GM12874 (cell line): ENCODE measurements at regions not wholly inside any gene's neighbourhood (a gene's known extent, or its start where the extent isn't known, plus 50 kb on each side); places are given as distances from the start of the nearest gene placed in this dataset.

Source experiments
- TF ChIP-seq, protein P1 (sequence below): IDR thresholded peaks from 2 replicates; pipeline ENCODE4 v1.5.1; 2011; ENCODE audit warnings: low read depth, mild to moderate bottlenecking, control low read depth, low read length, moderate library complexity; ENCODE audit not compliant: insufficient read depth

DNA sequence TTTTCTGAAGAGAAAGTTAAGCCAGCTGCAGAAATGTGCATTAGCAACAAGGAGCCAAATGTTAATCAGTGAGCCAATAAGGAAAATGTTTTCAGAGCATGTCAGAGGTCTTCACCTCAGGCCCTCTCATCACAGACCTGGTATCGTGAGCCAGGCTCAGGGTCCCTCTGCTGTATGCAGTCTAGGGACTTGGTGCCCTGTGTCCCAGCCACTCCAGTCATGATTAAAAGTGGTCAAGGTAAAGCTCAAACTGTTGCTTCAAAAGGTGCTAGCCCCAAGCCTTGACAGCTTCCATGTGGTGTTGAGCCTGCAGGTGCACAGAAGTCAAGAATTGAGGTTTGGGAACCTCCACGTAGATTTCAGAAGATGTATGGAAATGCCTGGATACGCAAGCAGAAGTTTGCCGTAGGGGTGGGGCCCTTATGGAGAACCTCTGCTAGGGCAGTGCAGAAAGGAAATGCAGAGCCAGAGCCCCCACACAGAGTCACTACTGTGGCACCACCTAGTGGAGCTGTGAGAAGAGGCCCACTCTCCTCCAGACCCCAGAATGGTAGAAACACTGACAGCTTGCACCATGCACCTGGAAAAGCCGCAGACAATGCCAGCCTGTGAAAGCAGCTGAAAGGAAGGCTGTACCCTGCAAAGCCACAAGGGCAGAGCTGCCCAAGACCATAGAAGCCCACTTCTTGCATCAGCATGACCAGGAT lies 1128.7 kb downstream of the AMY1C start:
- TF ChIP-seq, protein P1, sequence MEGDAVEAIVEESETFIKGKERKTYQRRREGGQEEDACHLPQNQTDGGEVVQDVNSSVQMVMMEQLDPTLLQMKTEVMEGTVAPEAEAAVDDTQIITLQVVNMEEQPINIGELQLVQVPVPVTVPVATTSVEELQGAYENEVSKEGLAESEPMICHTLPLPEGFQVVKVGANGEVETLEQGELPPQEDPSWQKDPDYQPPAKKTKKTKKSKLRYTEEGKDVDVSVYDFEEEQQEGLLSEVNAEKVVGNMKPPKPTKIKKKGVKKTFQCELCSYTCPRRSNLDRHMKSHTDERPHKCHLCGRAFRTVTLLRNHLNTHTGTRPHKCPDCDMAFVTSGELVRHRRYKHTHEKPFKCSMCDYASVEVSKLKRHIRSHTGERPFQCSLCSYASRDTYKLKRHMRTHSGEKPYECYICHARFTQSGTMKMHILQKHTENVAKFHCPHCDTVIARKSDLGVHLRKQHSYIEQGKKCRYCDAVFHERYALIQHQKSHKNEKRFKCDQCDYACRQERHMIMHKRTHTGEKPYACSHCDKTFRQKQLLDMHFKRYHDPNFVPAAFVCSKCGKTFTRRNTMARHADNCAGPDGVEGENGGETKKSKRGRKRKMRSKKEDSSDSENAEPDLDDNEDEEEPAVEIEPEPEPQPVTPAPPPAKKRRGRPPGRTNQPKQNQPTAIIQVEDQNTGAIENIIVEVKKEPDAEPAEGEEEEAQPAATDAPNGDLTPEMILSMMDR: peak; percentile 37

DNA sequence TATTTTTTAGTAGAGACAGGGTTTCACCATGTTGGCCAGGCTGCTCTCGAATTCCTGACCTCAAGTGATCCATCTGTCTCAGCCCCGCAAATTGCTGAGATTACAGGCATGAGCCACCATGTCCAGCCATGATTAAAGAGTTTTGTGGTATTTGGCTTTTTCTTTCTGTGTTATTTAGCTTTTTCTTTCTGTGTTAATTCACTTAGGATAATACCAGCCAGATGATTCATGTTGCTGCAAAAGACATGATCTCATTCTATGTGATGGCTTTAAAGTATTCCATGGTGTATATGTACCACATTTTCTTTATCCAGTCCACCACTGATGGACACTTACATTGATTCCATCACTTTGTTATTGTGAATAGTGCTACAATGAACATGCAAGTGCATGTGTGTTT lies 1135.2 kb downstream of the AMY1C start:
- TF ChIP-seq, protein P1: no peak

DNA sequence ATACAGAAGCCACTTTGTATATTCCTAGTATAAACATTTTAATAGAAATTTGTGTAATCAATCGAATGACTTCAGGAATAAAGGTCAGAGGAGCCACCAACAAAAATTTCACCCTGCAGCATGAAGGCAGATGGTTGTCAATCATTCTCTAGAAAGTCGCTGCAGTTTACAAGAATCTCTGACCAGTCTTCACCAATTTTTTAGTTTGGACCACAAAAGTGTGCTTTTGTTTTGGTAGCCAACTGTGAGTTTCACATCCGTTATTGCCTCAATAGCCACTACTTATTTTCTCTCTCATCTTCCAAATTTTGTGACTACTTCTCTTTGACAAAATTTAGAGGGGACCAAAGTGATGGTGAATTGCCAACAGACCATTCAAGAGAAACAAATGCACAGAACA lies 1155.6 kb downstream of the AMY1C start:
- TF ChIP-seq, protein P1: no peak

DNA sequence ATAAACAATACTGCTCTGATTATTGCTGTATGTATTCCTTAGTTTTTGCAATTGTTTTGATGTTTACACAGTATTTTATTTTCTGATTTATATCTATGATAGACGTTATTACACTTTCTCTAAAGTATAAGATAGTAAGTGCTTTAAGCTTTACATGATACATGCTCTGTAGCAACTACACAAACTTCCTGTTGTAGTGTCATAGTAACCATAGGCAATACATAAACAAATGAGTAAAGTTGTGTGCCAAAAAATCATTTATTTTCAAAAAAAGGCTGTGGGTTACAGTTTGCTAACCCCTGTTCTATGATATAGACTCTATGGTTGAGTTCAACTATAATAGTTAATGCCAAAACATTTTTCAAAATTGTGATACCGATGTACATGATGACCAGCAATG lies 1156.4 kb downstream of the AMY1C start:
- TF ChIP-seq, protein P1: no peak

DNA sequence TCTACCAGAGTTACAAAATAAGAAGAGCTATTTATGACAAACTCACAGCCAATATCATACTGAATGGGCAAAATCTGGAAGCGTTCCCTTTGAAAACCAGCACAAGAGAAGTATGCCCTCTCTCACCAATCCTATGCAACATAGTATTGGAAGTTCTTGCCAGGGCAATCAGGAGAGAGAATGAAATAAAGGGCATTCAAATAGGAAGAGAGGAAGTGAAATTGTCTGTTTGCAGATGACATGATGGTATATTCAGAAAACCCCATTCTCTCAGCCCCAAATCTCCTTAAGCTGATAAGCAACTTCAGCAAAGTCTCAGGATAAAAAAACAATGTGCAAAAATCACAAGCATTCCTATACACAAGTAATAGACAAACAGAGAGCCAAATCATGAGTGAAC lies 1169.5 kb downstream of the AMY1C start:
- TF ChIP-seq, protein P1: no peak

DNA sequence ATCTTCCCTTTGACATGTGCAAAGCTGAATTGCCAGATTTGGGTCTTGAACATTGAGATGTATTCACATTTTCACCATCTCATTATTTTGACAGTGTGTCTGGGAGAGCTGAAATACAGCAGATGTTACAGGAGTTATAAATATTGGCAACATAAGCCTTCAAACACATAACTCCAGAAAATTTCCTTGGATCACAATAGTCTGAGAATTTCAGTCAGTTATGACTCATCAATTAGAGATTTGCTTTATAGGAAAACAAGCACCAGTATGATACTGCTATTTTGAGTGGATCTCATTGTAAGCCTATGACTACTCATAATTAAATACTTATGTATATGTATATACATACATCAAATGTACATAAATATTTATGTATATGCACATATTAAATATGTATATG lies 1171.8 kb downstream of the AMY1C start:
- TF ChIP-seq, protein P1: no peak

DNA sequence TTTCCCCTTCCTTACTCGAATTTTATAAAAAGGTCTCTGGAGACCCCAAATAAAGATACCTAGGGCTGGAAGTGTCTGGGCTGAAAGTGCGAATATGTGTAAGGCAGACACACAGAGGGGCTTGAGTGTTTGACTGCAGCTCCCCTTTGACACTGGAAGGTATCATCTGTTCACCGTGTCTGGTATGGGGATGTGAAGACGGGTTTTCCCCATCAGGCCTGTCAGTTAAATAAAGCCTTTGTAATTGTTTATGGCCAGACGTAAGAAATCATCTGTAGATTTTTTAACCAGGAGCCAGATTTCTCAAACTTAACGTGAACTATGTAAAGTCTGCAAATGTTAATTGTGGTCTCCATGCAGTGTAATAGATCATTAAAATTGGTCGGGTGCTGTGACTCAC lies 1173.4 kb downstream of the AMY1C start:
- TF ChIP-seq, protein P1: no peak
